Vagina (tissue), 2 donors: ENCODE measurements at regions not wholly inside any gene's neighbourhood (a gene's known extent, or its start where the extent isn't known, plus 50 kb on each side); places are given as distances from the start of the nearest gene placed in this dataset. TPM values are rescaled to one million over a fixed set of nuclear protein-coding genes. Genes with fewer than 3 reads are reported as not detected.

Source experiments
- DNase-seq, 2 donors: peaks; one replicate each; pipeline ENCODE4 v3.0.0-alpha.2; 2017; ENCODE audit errors: extremely low spot score in 2 of 2
- H3K27ac ChIP-seq: fragments of 200-600 bp; sonication (generic); one replicate; pipeline ENCODE4 v1.5.1; 2019
- H3K27me3 ChIP-seq: fragments of 200-600 bp; sonication (generic); one replicate; pipeline ENCODE4 v1.5.1; 2019
- H3K36me3 ChIP-seq, 2 donors: fragments of 200-600 bp; sonication (generic); one replicate each; pipeline ENCODE4 v1.5.1; 2017 to 2019
- H3K4me1 ChIP-seq: fragments of 200-600 bp; sonication (generic); one replicate; pipeline ENCODE4 v1.5.1; 2019
- H3K4me3 ChIP-seq, 2 donors: fragments of 200-600 bp; sonication (generic); 1 replicate in 1 of 2; 2 replicates in 1 of 2; pipeline ENCODE4 v1.5.1; 2016 to 2019
- H3K9me3 ChIP-seq: fragments of 200-600 bp; sonication (generic); one replicate; pipeline ENCODE4 v1.5.1; 2019
- CTCF ChIP-seq, 3 experiments: fragments of 450-650 bp in 2 of 3; fragments of 200-600 bp in 1 of 3; sonication (generic) in 1 of 3; IDR thresholded peaks; one replicate each; pipeline ENCODE4 v1.5.1; 2017 to 2019; ENCODE audit warnings: antibody characterized with exemption in 3 of 3, mild to moderate bottlenecking in 2 of 3, moderate library complexity in 2 of 3
- POLR2A ChIP-seq, 2 donors: fragments of 450-650 bp; IDR thresholded peaks; one replicate each; pipeline ENCODE4 v1.6.1; 2017; ENCODE audit warnings: antibody characterized with exemption in 2 of 2, mild to moderate bottlenecking in 2 of 2, moderate library complexity in 2 of 2
- POLR2AphosphoS5 ChIP-seq, 2 donors: sonication (generic); formaldehyde crosslinking; IDR thresholded peaks; one replicate each; pipeline ENCODE4 v1.9.0; 2017; ENCODE audit warnings: antibody characterized with exemption in 2 of 2, mild to moderate bottlenecking in 2 of 2, low read depth in 1 of 2; ENCODE audit not compliant: insufficient read depth in 1 of 2
- intact Hi-C: fragments of 100-400 bp; cut with DNase I; formaldehyde crosslinking; loops from one replicate; pipeline ENCODE4 v1.15.1; 2023
- small RNA-seq: library from RNA; depleted of rRNA; stranded (forward); fragments of <200 nt; gene quantifications from one replicate; pipeline ENCODE3, GENCODE V24; 2016

GRCh38 chr3:8446845-8447244 lies 54.8 kb upstream of the LMCD1 start:
- H3K4me1 ChIP-seq, result peaks cover 34% of the 10 kb centered on the region
- intact Hi-C loops, result no loop called here

GRCh38 chr3:8450618-8451017 lies 51.0 kb upstream of the LMCD1 start:
- H3K27ac ChIP-seq, result no peak overlapping the region
- peaks cover 7% of the 10 kb centered on the region for H3K4me1 ChIP-seq
- intact Hi-C loops, result no loop called here
- no peaks in the 10 kb centered on the region for H3K9me3 ChIP-seq
- no peak overlapping the region for H3K4me3 ChIP-seq
- TF ChIP-seq CTCF (IDR thresholded peaks at IDR 0.05) (no peak), POLR2A (IDR thresholded peaks at IDR 0.05) (no peak), POLR2AphosphoS5 (IDR thresholded peaks at IDR 0.05; ENCODE audit: insufficient read depth in 1 of 2, low read depth in 1 of 2) (no peak)
- H3K27me3 ChIP-seq, result no peaks in the 10 kb centered on the region
- no peaks in the 10 kb centered on the region for H3K36me3 ChIP-seq
- DNase-seq, result no peak

More at GRCh38 chr3:8446845-8447244, 54.8 kb upstream of the LMCD1 start:
- no peak for DNase-seq
- Histone ChIP-seq H3K4me3 (no peak overlapping the region), H3K27me3 (no peaks in the 10 kb centered on the region), H3K27ac (no peak overlapping the region), H3K36me3 (no peaks in the 10 kb centered on the region), H3K9me3 (no peaks in the 10 kb centered on the region)
- TF ChIP-seq CTCF (IDR thresholded peaks at IDR 0.05) (no peak), POLR2AphosphoS5 (IDR thresholded peaks at IDR 0.05; ENCODE audit: insufficient read depth in 1 of 2, low read depth in 1 of 2) (no peak), POLR2A (IDR thresholded peaks at IDR 0.05) (no peak)

- Histone ChIP-seq H3K36me3 (no peaks in the 10 kb centered on the region), H3K27me3 (no peaks in the 10 kb centered on the region), H3K27ac (no peak overlapping the region), H3K9me3 (no peaks in the 10 kb centered on the region), H3K4me1 (no peaks in the 10 kb centered on the region), H3K4me3 (no peak overlapping the region)
- intact Hi-C loops, result no loop called here
- TF ChIP-seq POLR2AphosphoS5 (IDR thresholded peaks at IDR 0.05; ENCODE audit: insufficient read depth in 1 of 2, low read depth in 1 of 2) (no peak), CTCF (IDR thresholded peaks at IDR 0.05) (no peak), POLR2A (IDR thresholded peaks at IDR 0.05) (no peak)
- no peak for DNase-seq
These were observed 49.9 kb upstream of the LMCD1 start for GRCh38 chr3:8451696-8452095.

Small RNA genes lying in the stretch of these regions (small RNA-seq; reads per million reads assigned to genes)
- gene RNU4ATAC17P, result not detected
